Cardiac muscle cell (in vitro differentiated cells and primary cell): ENCODE measurements at regions not wholly inside any gene's neighbourhood (a gene's known extent, or its start where the extent isn't known, plus 50 kb on each side); places are given as distances from the start of the nearest gene placed in this dataset.
A peak's percentile ranks its signal among the peaks of the same experiment; 100 is the strongest.

ENCODE experiments used
- DNase-seq, 2 donors: peaks; one replicate each; pipeline versions ENCODE4 v3.0.0 to v3.0.0-alpha.2; 2010 to 2017; ENCODE audit warnings: low read depth in 1 of 2, low spot score in 1 of 2
- H3K27ac ChIP-seq: fragments of 200-600 bp; sonication (generic); 2 replicates; pipeline ENCODE4 v1.5.1; 2016
- H3K27me3 ChIP-seq: fragments of 200-600 bp; sonication (generic); 2 replicates; pipeline ENCODE4 v1.6.0; 2016; ENCODE audit warnings: control low read depth
- H3K36me3 ChIP-seq: fragments of 200-600 bp; sonication (generic); 2 replicates; pipeline ENCODE4 v1.5.1; 2016; ENCODE audit warnings: control low read depth
- H3K4me1 ChIP-seq: fragments of 200-600 bp; sonication (generic); 2 replicates; pipeline ENCODE4 v1.8.1; 2017; ENCODE audit warnings: low read depth, mild to moderate bottlenecking, mixed run types
- H3K4me3 ChIP-seq: fragments of 200-600 bp; sonication (generic); 2 replicates; pipeline ENCODE4 v1.5.1; 2016; ENCODE audit warnings: mild to moderate bottlenecking
- H3K9me3 ChIP-seq: fragments of 200-600 bp; sonication (generic); 2 replicates; pipeline ENCODE4 v1.5.1; 2017; ENCODE audit warnings: low read depth, mild to moderate bottlenecking, control low read depth
- CTCF ChIP-seq: IDR thresholded peaks from 2 replicates; pipeline ENCODE4 v1.5.1; 2012; ENCODE audit warnings: low read depth, mild to moderate bottlenecking, low read length

DNA sequence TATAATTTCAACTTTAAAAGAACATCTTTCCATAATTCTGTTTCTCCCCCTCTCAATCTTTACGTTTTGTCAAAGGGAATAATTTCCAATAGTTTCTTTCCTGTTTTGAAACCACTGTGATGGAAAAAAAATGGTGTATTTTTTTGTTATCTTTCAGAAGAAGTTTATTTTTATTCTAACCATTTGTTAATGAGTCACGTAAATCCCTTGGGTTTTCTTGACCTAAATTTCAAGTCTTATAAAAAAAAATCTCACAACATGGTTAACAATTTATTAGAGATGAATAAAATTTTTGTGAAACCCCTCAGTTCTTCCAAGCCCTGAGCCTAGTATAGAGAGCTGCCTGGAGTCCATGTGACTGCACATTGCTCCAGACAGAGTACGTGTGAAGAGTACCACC, 106.1 kb upstream of the FBXL17 start:
- Histone ChIP-seq H3K9me3 (no peaks in the 10 kb centered on the region), H3K36me3 (no peaks in the 10 kb centered on the region), H3K27me3 (no peaks in the 10 kb centered on the region), H3K27ac (no peak overlapping the region), H3K4me3 (no peak overlapping the region), H3K4me1 (peaks cover 2% of the 10 kb centered on the region)
- peak in 1 of 2 donors; percentile 11 for DNase-seq
- TF ChIP-seq CTCF: no peak

GRCh38 chr5:108484035-108484434, 102.1 kb upstream of the FBXL17 start:
- Histone ChIP-seq H3K9me3 (no peaks in the 10 kb centered on the region), H3K36me3 (no peaks in the 10 kb centered on the region), H3K27me3 (no peaks in the 10 kb centered on the region), H3K4me3 (no peak overlapping the region), H3K4me1 (peaks cover 2% of the 10 kb centered on the region), H3K27ac (no peak overlapping the region)
- no peak for DNase-seq
- TF ChIP-seq CTCF: no peak

DNA sequence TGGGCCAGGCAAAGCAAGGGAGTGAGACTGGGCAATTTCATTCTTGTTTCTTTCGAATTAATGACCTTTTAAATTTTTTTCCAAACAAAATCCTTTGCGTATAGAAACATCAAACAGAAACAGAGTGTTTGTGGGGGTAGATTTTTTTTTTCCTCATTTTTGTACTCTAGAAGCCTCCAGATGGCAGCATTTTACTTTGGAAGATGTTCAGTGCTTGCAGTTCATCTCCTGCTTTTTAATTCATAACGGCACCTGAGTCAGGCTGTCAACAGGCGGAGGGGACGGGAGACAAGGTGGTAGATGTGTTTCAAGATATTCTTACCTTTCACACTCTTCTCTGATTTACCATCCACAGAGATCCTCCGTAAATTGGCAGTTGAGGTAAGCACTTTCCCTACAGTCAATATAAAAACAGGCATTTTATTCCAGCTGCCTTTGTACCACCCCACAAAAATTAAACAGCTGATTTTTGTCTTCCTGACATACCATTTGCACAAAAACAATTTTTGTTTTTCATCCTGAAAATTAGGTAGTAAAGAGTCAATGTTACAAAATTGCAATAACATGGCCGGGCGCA, 99.5 kb upstream of the FBXL17 start:
- Histone ChIP-seq H3K27me3 (no peaks in the 10 kb centered on the region), H3K27ac (no peak overlapping the region)
- DNase-seq: peak; percentile 55 to 60

GRCh38 chr5:108472237-108472636, 90.3 kb upstream of the FBXL17 start:
- Histone ChIP-seq H3K27ac (peak overlapping the region; percentile 52), H3K4me1 (no peaks in the 10 kb centered on the region), H3K27me3 (no peaks in the 10 kb centered on the region), H3K4me3 (no peak overlapping the region), H3K36me3 (no peaks in the 10 kb centered on the region), H3K9me3 (no peaks in the 10 kb centered on the region)
- DNase-seq: peak in 1 of 2 donors; percentile 29
- TF ChIP-seq CTCF: no peak

More for the DNA sequence above, 99.5 kb upstream of the FBXL17 start:
- peaks cover 2% of the 10 kb centered on the region for H3K4me1 ChIP-seq
- no peaks in the 10 kb centered on the region for H3K9me3 ChIP-seq
- peak; percentile 51 for TF ChIP-seq CTCF
- no peaks in the 10 kb centered on the region for H3K36me3 ChIP-seq
- H3K4me3 ChIP-seq: no peak overlapping the region

DNA sequence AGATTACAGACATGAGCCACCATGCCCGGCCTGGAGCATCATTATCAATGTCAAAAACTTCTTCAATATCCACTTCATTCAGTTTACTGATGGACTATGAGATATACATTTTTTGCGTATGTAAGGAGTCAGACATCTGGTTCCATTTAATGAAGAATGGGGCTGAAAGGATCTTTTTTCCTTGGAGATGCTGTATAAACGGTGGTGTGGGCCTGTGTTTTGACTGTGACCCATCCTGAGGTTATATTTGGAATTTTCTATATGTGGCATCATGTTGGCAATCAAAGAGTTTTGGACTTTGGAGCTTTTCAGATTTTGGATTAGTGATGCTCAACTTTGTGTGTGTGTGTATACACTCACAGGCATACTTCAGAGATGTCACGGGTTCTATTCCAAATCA, 85.7 kb upstream of the FBXL17 start:
- H3K36me3 ChIP-seq: no peaks in the 10 kb centered on the region
- H3K4me3 ChIP-seq: no peak overlapping the region
- DNase-seq: no peak
- no peaks in the 10 kb centered on the region for H3K27me3 ChIP-seq
- TF ChIP-seq CTCF: no peak
- H3K9me3 ChIP-seq: no peaks in the 10 kb centered on the region
- no peaks in the 10 kb centered on the region for H3K4me1 ChIP-seq
- no peak overlapping the region for H3K27ac ChIP-seq
